Neural crest cell (in vitro differentiated cells): ENCODE measurements at regions not wholly inside any gene's neighbourhood (a gene's known extent, or its start where the extent isn't known, plus 50 kb on each side); places are given as distances from the start of the nearest gene placed in this dataset.

Source experiments
- DNase-seq: peaks from one replicate; pipeline ENCODE4 v3.0.0; 2021; ENCODE audit warnings: low read depth, mixed read lengths, low spot score
- H3K27ac Mint-ChIP-seq: one replicate; pipeline ENCODE4 v1.8.0; 2021; ENCODE audit warnings: mild to moderate bottlenecking, mixed read lengths; ENCODE audit not compliant: unreplicated experiment
- H3K27me3 Mint-ChIP-seq: 2 replicates; pipeline ENCODE4 v1.8.0; 2021; ENCODE audit warnings: low read depth, mild to moderate bottlenecking, mixed read lengths
- H3K36me3 Mint-ChIP-seq: 2 replicates; pipeline ENCODE4 v1.8.0; 2021; ENCODE audit warnings: low read depth, mild to moderate bottlenecking, mixed read lengths
- H3K4me1 Mint-ChIP-seq: 2 replicates; pipeline ENCODE4 v1.8.0; 2021; ENCODE audit warnings: mixed read lengths
- H3K4me3 Mint-ChIP-seq: one replicate; pipeline ENCODE4 v1.8.0; 2021; ENCODE audit warnings: mild to moderate bottlenecking, mixed read lengths
- H3K9me3 Mint-ChIP-seq: 2 replicates; pipeline ENCODE4 v1.8.0; 2021; ENCODE audit warnings: mixed read lengths
- CTCF ChIP-seq: fragments of 200-600 bp; sonication (generic); conservative IDR thresholded peaks from 2 replicates; pipeline ENCODE4 v1.5.0; 2021; ENCODE audit warnings: antibody characterized with exemption, mild to moderate bottlenecking

GRCh38 chr16:35636480-35637230 lies 2177.2 kb downstream of the TP53TG3F start:
- Mint-ChIP-seq H3K4me3 (no peak overlapping the region), H3K36me3 (no peaks in the 10 kb centered on the region), H3K4me1 (no peaks in the 10 kb centered on the region), H3K27me3 (no peaks in the 10 kb centered on the region), H3K27ac (no peak overlapping the region), H3K9me3 (peaks cover 13% of the 10 kb centered on the region)
- TF ChIP-seq CTCF = no peak
- no peak for DNase-seq

- no peaks in the 10 kb centered on the region for H3K27me3 Mint-ChIP-seq
- H3K4me3 Mint-ChIP-seq = no peak overlapping the region
- no peak overlapping the region for H3K27ac Mint-ChIP-seq
- no peaks in the 10 kb centered on the region for H3K4me1 Mint-ChIP-seq
- H3K36me3 Mint-ChIP-seq = no peaks in the 10 kb centered on the region
- no peak for TF ChIP-seq CTCF
- no peak for DNase-seq
- H3K9me3 Mint-ChIP-seq = peaks cover 13% of the 10 kb centered on the region
These were observed 2178.3 kb downstream of the TP53TG3F start for GRCh38 chr16:35637683-35638082.

GRCh38 chr16:35639233-35640205 lies 2180.1 kb downstream of the TP53TG3F start:
- Mint-ChIP-seq H3K9me3 (peaks cover 12% of the 10 kb centered on the region), H3K4me3 (no peak overlapping the region)
- no peak for TF ChIP-seq CTCF

GRCh38 chr16:35642322-35642835 lies 2183.0 kb downstream of the TP53TG3F start:
- H3K36me3 Mint-ChIP-seq = no peaks in the 10 kb centered on the region
- H3K9me3 Mint-ChIP-seq = peaks cover 18% of the 10 kb centered on the region
- H3K27me3 Mint-ChIP-seq = no peaks in the 10 kb centered on the region
- no peak overlapping the region for H3K27ac Mint-ChIP-seq
- no peak overlapping the region for H3K4me3 Mint-ChIP-seq
- H3K4me1 Mint-ChIP-seq = no peaks in the 10 kb centered on the region
- TF ChIP-seq CTCF = no peak
- no peak for DNase-seq

More at GRCh38 chr16:35639233-35640205, 2180.1 kb downstream of the TP53TG3F start:
- no peaks in the 10 kb centered on the region for H3K27me3 Mint-ChIP-seq
- H3K4me1 Mint-ChIP-seq = no peaks in the 10 kb centered on the region
- H3K27ac Mint-ChIP-seq = no peak overlapping the region
- H3K36me3 Mint-ChIP-seq = no peaks in the 10 kb centered on the region
- DNase-seq = no peak

- H3K36me3 Mint-ChIP-seq = no peaks in the 10 kb centered on the region
- no peak for TF ChIP-seq CTCF
- no peaks in the 10 kb centered on the region for H3K4me1 Mint-ChIP-seq
- H3K27me3 Mint-ChIP-seq = no peaks in the 10 kb centered on the region
- no peak overlapping the region for H3K4me3 Mint-ChIP-seq
- H3K9me3 Mint-ChIP-seq = peaks cover 3% of the 10 kb centered on the region
- DNase-seq = no peak
- no peak overlapping the region for H3K27ac Mint-ChIP-seq
These were observed 2192.4 kb downstream of the TP53TG3F start for GRCh38 chr16:35651841-35652240.
